Occipital lobe (tissue), 1 donor: ENCODE measurements at regions not wholly inside any gene's neighbourhood (a gene's known extent, or its start where the extent isn't known, plus 50 kb on each side); places are given as distances from the start of the nearest gene placed in this dataset.
"Not testable (repeated sequence)": the region's sequence is repeated elsewhere in the genome, so short reads cannot be mapped to it uniquely, and the experiment has no call there.

Experiments used
- DNase-seq: peaks from one replicate; lab custom pipeline; 2025; lab: John Stamatoyannopoulos, UW

DNA sequence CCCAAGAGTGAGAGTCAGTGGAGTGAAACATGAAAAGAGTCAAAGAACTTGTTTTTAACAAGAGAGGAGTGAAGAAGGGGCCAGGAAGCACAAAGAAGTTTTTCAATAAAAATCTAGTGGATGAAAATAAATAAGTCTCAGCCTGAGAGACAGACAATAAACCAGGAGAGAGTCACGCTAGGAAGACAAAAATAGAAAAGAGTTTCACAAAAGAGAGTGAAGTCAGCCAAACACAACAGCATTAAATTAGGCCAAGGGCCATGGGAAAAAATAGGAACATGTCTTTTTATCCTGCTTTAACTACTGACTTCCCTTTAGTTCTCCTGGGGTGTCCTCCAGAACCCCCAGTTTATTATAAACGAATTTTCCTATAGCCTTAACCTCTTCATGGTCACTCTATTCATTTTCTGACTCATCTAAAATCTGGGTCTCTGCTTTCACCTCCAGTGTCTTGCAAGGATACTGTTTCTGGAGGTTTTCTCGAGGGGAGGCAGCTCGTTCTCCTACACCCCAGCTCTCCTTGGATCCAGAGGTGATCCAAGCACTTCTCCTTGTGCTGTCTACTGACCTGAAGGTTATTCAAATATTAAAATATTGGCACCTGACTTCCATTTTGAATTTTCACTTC is 571.5 kb upstream of the PPP2R3A start:
- DNase-seq = no peak

DNA sequence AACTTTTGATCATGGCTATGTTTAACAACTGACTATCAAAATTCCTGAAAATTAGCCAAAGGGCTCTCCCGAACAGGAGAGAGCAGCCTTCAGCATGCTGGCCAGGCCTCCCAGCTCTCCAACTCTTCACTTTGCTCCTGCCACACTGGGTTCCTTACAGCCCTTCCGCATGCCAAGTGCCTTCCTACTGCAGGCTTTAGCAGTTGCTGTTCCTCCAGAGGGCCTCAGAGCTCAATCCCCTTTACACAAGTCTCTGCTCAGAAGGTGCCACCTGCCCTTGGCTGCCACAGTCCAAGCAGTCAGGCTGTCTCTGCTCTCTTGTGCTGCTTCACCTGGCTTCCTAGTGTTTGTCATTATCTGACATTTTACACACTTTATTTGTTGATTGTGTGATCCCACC is 553.1 kb upstream of the PPP2R3A start:
- DNase-seq = no peak

DNA sequence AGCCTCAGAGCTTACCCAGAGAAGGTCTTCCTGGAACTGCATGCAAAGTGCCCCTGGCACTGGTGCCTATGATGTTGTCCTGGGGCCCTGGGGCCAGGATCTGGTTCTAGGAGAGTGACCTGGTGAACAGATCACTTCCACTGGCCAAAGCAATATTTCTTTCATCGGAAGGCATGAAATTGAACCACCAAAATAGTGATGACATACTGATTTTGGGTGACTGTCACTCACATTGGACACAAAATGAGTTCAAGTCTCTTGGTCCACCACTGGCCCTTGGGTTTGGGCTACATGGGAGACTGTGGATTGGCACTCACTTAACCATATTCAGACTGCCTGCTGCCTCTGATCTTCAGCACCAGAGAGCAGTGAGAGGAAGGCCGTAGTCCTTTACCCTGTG is 549.3 kb upstream of the PPP2R3A start:
- DNase-seq = no peak

DNA sequence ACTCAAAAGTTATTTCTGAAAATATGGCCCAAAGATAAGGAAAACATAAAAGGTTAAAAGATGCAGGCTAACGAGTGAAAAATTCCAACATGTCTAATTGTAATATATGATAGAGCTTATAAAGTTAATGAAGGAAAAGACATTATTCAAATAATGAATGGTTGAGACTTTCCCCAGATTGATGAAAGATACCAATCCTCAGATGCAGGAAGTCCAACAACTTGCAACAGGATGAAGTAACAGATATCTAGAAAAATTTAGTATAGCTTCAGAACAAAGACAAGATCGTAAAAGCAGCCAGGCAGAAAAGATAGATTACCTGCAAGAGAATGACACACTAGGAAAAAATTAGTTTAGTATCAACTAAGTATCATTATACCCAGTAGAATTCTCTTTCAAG is 546.4 kb upstream of the PPP2R3A start:
- DNase-seq = no peak

DNA sequence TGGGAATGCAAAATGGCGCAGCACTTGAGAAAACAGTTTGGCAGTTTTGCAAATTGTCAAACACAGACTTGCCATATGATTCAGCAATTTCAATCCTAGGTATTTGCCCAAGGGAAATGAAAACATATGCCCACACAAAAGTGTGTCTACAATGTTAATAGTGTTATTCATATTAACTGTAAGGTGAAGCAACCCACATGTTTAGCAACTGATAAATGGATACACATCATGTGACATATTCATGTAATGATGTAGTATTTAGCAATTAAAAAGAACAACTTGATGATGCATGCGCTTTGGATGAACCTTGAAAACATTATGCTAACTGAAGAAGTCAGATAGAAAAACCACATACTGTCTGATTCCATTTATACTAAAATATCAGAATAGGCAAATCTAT is 539.0 kb upstream of the PPP2R3A start:
- DNase-seq = no peak

DNA sequence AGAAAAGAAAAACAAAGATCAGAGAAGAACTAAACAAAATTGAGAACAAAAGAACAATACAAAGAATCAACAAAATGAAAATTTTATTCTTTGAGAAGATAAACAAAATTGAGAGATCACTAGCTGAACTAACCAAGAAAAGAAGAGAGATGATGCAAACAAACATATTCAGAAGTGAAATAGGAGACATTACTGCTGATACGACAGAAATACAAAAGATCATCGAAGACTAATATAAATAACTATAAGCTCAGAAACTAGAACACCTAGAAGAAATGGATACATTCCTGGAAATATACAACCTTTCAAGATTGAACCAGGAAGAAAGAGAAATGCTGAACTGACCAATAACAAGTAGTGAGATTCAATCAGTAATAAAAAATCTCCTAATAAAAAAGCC is 533.1 kb upstream of the PPP2R3A start:
- no peak for DNase-seq

DNA sequence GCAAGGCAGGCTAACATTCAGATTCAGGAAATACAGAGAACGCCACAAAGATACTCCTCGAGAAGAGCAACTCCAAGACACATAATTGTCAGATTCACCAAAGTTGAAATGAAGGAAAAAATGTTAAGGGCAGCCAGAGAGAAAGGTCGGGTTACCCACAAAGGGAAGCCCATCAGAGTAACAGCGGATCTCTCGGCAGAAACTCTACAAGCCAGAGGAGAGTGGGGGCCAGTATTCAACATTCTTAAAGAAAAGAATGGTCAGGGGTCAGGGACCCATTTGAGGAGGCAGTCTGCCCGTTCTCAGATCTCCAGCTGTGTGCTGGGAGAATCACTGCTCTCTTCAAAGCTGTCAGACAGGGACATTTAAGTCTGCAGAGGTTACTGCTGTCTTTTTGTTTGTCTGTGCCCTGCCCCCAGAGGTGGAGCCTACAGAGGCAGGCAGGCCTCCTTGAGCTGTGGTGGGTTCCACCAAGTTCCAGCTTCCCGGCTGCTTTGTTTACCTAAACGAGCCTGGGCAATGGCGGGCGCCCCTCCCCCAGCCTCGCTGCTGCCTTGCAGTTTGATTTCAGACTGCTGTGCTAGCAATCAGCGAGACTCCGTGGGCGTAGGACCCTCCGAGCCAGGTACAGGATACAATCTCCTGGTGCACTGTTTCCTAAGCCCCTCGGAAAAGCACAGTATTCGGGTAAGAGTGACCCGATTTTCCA is 526.5 kb upstream of the PPP2R3A start:
- not testable (repeated sequence) for DNase-seq

DNA sequence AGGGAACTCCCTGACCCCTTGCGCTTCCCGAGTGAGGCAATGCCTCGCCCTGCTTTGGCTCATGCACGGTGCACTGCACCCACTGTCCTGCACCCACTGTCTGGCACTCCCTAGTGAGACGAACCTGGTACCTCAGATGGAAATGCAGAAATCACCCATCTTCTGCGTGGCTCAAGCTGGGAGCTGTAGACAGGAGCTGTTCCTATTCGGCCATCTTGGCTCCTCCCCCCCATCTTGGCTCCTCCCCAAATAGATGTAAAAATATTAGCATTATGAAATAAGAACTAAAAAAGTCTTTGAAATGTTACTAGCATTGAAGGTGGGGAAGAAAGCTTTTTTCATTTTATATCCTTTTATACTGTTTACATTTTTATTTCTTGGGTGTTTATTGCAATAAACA is 525.9 kb upstream of the PPP2R3A start:
- DNase-seq = not testable (repeated sequence)

DNA sequence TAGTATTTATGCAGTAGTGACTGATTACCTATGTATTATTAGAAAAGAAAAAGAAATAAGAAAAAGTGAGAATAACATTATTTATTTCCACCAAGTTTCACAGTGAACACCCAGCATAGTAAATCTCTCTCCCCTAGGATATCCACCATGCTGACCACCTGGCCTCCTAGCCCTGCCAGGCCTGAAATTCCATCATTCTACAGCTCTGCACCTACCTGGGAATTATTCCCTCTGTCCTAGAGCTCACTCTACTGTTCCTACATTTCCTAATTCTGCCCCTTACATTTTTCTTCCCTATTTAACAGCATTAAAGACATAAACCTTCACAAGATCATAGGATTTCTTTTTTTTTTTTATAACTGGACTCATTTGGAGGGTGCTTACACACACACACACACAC is 525.3 kb upstream of the PPP2R3A start:
- DNase-seq = no peak

DNA sequence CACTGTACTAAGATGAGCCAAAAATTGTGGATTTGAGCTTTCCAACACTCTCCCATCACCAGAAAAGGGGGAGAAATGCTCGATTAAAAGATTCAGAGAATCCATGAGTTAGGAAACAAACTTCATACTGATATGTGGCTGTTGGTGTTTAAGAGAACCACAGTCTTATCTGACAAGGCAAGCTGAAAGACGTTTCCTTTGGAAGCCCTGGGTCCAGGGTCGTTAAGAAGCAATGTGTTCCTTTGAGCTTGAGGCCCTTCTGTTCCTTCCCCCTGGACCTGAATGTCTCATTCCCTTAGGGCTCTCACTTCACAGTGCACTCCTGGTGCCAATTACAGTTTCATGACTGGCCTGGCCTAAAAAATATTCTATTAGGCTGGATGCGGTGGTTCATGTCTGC is 524.8 kb upstream of the PPP2R3A start:
- DNase-seq = no peak

DNA sequence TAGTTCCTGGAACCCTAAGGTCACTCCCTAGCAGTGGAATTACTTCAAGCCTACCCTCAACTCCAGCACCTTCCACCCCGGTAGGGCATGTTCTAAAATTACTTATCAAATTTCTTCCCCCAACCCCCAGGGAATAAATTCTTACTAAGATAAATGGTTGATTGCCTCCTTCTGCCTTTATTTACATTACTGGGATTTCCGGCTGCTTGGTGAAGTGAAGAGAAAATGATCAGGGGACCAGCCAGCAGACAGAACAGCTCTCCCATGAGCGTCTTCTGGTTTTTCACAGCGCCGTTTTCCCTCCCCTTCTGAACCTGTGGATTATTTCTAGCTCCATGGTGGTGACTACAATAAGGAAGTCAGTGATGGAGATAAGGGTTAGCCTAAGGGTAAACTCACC is 521.5 kb upstream of the PPP2R3A start:
- no peak for DNase-seq

DNA sequence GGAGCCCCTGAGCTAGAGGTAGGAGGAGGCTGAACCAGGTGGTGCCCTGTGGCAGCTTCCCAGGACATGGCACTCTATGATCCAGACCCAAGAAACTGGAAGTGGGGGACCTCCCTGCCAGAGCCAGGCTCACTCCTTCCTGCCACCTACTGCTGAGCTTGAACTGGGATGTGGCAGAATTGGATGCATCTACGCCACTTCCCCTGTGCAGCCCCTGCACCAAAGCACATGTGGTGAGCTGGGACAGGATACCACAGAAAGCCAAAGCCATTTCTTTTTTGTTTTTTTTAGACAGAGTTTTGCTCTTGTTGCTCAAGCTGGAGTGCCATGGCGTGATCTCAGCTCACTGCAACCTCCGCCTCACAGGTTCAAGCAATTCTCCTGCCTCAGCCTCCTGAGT is 518.0 kb upstream of the PPP2R3A start:
- DNase-seq = no peak

DNA sequence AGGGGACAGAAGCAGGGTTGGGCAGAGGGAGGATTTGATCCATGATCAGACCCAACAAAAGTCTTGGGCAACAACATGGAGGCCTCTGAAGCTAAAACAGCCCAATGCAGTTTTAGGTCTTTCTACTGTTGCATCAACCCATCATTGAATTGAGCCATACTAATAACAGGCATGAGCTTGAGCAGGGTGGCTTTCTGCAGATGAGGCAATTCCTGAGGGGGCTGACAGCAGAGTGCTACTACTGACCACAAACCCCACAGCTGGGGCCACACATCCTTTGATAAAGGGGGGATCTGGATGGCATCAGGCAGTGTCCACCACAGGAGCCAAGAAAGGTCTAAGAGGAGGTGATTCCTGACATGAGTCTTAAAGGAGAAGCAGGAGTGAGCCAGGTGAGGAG is 517.0 kb upstream of the PPP2R3A start:
- DNase-seq = no peak

DNA sequence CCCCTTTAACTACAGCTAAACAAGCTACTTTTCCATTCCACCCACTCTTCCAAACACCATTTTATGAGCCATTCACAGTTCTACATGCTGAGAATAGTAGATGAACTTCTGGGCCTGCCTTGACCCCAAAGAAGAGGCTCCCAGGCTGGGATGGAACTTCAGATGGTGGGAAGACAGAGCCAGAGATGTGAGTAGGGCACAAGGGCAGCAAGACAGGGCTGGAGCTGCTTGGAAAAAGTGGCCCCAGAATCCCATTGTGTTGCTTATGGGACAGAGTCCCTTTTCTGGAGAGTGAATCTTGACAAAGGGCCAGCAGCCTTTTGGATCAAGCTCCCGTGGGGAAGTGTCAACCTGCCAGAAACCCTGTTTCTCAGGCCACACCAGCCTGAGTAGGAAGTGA is 516.5 kb upstream of the PPP2R3A start:
- no peak for DNase-seq

DNA sequence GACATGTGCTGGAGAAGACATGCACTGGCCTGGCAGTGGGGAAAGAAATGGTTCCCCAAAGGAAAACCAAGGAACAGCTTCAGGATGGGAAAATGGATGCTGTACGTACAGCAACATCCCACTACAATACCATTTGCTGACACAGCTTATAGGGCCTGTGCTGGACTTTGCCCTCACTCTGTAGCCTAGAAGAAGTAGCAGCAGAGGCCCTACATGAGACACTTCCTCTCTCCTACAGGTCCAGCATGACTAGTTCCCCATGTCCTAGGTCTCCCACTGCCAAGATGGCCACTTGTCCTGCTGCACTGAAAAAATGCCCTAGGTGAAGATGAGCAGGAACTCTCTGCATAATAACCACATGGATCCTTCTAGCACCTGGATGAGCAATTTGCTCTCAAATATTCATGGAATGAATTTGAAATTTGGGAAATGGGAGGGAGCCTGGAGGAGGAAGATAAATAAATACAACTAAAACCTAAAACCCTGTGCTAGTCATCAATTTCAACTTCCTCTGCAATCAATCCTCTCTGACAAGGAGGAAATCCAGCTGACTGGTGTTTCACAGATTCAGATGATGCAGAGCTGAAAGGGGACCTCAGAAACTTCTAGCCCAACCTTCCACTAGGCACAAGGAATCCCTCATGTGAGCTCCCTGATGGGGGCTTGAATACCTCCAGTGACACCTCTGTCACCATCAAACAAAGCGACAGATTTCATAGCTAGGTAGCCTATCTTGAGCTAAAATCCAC is 514.3 kb upstream of the PPP2R3A start:
- DNase-seq = no peak

DNA sequence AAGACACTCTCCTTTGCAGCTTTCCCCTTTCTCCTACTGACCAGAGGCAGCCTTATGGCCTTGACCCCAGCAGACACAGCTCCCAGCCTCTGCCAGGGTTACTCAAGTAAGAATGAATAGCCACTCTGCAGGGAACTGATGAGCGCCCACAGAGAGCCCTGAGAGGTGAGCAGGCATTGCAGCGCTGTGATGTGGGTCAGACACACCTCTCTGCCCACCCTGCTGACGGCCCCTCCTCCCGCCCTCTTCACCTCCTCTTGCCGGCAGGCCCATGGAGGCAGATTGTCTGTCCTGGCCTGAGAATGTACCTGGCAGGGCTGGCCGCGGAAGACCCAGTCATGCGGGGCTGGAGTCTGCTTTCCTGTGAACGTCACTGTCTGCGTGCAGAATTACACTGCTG is 512.6 kb upstream of the PPP2R3A start:
- DNase-seq = no peak

DNA sequence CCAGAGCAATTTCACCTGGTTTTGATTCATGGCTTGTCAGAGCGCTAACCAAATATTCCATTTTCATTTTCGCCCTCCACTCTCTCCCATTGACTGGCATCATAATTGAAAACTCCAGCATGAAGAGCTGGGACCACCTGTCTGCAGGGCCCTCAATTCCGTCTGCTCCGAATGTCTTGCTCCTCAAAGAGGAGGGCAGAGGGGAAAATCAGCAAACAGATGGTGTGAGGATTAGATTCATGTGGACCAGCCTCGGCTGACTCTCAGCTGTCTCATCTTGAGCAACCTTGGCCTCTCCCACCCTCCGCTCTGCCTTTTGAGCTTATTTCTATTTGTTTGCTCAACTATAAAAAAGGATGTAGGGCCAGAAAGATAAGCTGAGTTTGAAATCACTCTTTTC is 512.2 kb upstream of the PPP2R3A start:
- no peak for DNase-seq

DNA sequence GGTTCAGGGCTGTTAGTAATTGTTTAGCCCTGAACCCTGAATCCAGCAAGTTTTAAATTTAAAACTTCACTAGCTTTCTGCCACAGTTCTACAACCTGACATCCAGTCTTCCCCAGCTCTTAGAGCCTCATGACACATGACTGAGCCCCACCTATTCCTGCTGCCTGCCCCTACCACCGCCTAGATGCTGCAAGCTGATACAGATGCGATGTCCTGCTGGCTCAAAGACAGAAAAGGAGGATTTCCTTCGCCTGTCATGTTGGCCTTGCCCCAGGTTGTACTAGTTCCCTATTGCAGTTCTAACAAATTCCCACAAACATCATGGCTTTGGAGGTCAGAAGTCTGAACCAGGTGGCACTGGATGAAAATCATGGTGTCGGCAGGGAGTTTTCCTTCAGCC is 510.6 kb upstream of the PPP2R3A start:
- no peak for DNase-seq

DNA sequence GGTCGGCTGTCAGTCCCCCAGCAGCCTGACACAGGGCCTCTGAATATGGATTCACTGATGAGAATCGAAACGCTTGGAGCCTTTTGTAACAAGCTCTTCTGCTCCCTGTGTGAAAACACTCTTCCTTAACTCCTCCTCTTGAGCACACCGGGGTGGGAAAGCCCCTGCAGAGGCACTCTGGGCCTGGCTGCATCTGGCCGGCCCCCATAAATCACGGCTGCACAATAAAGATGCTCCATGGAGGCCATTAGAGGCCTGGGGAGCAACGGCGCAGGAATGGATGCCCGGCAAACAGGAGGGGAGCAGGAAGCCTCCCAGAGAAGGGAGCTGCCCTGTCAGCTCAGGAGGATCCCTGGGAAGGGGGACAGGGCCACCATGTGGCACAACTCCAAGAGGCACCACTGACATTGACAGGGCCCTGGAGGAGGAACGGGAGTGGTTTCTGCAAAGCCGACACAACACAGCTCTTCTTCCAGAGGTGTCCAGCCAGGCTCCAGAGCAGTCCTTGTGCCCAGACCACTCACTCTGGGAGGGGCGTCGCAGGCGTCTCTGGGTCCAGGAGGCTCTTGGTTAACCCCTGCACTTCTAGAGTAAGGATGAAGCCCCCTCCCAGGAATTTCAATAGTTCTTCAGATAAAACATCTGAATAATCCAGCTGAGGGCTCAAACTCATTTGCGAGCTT is 509.3 kb upstream of the PPP2R3A start:
- no peak for DNase-seq

DNA sequence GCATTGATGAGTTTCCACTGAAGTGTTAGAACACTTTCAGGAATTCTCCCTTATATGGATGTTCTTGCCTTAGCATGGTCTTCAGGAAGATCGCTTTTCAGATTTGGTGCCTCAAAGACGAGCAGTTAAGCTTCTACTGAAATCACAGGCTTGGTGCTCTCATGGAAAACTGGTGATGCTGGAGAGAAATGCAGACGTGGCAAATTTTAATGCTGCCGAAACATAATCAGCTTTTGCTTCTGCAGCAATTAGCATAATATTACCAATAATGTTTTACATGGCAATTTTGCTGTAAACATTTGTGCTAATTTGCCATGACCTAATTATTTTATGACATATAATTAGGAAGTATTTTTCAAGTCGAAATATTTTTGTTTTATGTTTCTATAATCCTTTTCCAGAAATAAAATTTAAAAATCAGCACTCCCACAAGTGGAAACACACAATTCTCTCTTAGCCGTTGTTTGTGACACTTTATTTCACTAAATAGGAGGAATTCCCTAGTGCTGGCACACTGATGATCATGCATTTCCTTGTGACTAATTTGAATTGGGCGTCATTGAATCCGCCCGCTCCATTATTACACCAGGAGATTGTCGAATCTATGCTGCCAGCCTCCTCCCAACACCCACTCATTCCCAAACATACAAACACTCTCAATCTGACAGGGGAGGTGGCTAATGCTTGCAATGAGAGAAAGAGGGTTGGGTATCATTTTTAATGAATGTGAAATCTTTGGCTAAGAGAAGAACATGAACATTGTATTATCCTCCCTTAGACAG is 506.8 kb upstream of the PPP2R3A start:
- no peak for DNase-seq

DNA sequence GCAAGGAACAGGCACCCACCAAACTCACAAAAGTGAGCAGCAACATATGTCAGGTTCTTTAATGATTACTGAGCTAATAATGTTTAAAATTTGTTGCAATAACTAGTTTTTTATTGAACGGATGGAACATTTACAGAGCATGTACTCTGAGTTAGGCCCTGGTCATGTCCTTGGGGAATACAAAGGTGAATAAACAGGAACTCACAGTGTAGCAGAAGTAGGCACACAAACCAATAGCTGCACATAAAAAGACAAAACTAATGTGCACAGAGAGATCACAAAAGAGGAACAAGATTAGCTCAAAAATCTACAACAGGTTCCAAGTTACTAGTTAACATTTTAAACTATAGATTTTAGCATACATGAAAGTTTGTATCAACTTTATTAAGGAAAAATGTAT is 505.3 kb upstream of the PPP2R3A start:
- DNase-seq = no peak

DNA sequence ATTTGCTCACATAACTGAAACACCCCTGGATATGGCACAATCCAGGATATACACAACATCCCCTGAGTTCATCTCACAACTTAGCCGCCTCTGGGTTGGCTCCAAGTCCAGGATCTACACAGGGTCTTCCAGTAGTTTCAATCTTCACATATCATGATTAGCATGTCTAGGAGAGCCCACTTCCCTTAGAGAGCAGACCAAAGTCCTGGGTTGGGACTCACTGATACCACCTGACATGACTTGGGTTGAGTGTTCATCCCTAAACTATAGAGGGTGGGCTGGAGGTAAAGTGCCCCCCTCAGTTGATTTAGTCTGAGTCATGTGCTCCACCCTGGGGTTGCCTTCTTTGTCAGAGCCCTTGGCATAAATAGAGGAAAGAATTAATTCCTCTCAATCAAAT is 493.6 kb upstream of the PPP2R3A start:
- DNase-seq = no peak
